ENCODE measurements at regions not wholly inside any gene's neighbourhood (a gene's known extent, or its start where the extent isn't known, plus 50 kb on each side); places are given as distances from the start of the nearest gene placed in this dataset.
A peak's percentile ranks its signal among the peaks of the same experiment; 100 is the strongest.
"Not testable (repeated sequence)": the region's sequence is repeated elsewhere in the genome, so short reads cannot be mapped to it uniquely, and the experiment has no call there.

GRCh38 chr20:53872561-53873229, 197.7 kb downstream of the BCAS1 start:
- DNase-seq (ENCODE audit: low read depth in 2 of 2), result no peak

GRCh38 chr20:53872081-53872541, 198.3 kb downstream of the BCAS1 start:
- no peak for DNase-seq (ENCODE audit: low read depth in 2 of 2)

DNA sequence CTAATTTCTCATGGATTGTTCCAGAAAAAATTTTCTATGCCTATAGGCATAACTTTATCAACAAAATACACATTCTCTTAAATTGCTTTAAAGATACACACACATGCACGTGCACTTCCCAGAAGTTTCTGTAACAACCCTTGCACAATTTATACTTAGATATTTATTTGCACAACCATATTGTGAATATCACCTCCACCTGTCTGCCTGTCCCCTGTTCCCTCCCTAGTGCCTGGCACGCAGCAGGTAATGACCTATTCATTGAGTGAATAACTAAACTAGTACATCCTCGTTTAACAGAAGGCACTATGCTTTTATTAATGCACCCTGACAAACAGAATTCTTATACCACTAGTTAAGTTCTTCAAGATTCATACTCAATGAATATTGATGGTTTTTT, 198.9 kb downstream of the BCAS1 start:
- DNase-seq (ENCODE audit: low read depth in 2 of 2), result no peak

DNA sequence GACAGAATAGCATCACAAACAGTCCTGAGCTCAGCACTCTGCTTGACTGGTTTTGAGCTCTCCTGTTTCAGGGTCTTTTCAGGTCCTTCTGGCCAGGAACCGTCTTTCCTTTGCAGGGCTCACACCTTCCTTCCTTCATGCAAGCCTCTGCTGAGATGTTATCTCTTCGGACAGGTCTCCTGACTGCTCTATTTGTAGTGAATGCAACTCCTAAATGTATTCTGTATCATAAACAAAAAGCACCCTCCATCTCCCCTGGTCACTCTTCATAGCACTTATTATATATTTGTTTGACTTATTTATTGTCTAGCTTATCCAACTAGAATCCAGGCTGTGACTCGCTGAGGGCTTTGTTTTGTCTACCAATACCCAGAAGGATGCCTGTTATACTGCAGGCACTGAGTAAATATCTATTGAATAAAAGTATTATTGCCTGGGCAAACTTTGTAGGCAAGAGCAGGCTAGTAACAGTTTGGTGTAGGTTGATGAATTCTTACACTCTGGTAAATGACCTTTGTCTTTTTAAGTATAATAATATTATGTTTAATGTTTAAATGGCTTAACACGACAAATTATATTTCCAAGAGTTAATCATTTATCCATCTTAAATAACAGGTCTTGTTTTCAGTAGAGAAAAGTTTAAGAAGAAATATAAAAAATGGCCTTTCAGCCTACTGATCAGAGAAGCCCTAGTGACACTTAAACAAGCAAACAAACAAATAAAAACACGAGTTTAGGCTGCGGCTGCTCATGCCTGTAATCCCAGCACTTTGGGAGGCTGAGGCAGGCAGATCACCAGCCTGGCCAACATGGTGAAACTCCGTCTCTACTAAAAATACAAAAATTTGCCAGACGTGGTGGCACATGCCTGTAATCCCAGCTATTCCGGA, 199.7 kb downstream of the BCAS1 start:
- no peak for DNase-seq (ENCODE audit: low read depth in 2 of 2)

DNA sequence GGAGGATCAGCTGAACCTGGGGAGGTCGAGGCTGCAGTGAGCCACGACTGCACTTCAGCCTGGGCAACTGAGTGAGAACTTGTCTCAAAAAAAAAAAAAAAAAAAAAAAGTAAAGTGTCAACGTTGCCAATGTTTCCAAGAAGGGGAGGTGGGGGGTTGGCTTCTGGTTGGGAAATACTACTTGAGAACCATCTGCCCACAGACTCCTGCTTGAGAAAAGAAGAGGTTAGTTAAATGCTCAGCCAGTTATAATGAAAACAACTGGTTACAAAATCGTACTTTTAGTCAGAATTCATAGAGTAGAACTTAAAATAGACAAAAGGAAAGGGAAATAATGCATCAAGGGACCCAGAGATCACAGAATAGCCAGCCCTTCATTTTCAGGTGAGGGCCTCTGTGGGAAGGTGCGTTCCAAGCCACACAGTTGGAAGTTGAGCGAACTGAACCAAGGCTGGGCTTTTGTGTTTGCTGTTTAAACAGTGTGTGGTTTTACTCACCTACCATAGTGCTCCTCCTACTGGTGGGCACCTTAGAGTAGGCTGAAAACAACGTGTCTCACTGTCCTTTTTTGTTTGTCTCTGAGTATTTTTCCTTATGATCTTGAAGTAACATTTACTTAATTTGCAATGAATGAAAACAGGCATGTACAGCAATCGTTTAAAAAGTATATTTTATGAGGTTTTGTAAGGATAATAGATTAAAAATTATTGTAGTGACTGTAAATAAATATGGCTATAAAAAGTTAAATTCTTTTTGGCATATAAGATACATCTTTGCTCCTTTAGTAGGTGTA, 200.7 kb downstream of the BCAS1 start:
- no peak for DNase-seq (ENCODE audit: low read depth in 2 of 2)

DNA sequence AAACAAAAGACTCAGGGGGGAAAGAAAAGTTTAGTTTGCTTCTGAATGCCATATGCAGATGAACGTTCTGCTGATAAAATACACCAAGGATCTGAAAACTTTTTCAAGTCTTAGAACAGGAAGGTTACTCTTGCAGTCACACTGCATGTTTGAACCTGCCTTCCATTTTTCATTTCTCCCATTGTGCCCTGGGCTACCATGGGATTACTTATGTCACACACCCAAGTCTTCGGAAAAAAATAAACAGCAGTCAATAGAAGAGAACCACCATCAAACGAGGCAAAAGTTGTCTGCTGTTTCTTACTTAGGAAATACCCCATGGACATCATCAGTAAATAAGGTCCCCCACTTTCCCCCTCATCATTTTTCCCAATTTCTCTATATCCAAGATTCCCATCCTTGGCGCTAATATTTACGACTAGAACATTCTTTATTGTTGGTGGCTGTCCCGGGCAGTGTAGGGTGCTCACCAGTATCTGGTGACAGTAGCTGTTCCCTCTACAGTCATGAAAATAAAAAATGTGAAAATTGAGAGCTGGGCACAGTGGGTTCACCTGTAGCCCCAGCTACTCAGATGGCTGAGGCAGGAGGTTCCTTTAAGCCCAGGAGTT, 202.5 kb downstream of the BCAS1 start:
- no peak for DNase-seq (ENCODE audit: low read depth in 2 of 2)

DNA sequence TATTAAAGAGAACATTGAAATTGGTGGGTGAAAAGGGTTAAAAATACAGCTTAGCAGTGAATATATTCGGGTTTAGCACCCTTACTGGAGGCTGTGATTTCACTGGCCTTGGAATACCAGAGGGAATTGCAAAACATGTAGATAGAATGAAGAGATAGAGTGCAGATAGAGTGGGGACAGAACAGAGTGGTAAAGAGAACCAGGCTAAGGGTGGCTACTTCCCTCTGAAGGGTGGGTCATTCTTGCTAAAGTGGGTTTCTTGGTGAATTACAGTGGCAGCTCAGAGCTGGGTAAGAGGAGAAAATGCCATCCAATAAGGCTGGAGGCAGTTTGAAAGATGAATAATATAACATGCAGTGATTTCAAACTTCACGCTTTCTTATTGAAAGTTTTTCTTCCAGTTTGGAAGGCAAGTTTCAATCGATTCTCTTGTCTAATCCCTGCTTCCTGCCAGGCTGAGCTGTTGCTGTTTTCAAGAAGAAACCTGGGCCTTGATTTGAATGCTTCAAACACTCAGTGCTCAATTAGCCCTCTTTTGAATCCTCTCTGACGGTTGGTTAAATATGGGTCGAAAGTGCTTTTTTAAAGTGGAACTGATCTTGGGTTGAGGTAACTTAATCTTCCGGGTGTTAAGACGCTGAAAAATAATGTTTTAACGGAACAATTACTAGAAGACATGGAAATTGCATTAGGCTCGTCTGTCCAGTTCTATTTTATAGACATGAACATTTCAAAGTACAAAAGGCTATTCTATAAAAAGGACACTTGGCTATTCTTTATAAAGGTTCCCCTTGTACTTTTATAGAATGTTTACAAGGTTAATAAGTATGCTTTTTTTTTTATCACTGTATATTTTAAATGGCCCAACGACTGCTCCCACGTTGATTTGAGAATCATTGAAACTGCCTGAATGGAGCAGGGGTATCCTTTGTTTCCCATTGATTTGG, 203.3 kb downstream of the BCAS1 start:
- DNase-seq (ENCODE audit: low read depth in 2 of 2), result no peak

DNA sequence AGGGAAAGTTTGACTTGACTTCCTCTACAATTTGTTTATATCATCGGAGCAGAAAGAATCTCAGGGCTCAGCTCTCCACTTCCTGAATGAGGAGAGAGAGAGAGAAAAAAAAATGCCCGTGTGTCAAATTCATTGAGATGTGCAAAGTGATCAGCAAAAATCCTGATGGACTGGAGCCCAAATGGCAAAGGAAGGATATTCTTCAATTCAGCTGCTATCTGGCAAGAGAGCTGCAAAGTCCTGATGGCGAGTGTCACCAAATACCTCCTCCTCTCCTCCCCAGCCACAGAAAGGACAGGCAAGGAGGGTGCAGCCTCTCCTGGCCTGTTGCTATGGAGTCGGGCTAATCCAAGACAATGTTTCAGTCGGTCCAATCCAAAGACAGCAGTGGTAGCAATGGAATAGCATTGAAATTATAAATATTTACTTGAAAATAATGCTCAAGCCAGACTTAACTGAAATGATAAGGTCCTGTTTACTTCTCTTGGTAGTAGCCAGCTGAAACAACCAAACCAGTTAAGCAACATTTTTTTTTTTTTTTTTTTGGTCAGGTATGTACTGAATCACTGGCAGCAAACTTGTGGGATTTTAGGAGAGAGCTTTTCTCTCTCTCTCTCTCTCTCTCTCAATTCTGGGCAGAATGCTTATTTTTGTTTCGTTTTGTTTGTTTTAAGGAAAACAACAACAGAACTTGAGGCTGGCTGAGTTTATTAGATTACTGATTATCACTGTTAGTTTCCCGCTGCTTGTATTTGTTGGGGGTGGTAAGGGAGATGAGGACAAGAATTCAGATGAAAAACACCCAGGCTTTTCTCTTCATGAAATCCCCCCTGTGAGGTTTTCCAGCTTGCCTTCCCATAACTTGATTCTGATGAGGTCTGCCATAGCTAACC, 204.2 kb downstream of the BCAS1 start:
- DNase-seq (ENCODE audit: low read depth in 2 of 2), result peak in 1 of 2 experiments; percentile 20

DNA sequence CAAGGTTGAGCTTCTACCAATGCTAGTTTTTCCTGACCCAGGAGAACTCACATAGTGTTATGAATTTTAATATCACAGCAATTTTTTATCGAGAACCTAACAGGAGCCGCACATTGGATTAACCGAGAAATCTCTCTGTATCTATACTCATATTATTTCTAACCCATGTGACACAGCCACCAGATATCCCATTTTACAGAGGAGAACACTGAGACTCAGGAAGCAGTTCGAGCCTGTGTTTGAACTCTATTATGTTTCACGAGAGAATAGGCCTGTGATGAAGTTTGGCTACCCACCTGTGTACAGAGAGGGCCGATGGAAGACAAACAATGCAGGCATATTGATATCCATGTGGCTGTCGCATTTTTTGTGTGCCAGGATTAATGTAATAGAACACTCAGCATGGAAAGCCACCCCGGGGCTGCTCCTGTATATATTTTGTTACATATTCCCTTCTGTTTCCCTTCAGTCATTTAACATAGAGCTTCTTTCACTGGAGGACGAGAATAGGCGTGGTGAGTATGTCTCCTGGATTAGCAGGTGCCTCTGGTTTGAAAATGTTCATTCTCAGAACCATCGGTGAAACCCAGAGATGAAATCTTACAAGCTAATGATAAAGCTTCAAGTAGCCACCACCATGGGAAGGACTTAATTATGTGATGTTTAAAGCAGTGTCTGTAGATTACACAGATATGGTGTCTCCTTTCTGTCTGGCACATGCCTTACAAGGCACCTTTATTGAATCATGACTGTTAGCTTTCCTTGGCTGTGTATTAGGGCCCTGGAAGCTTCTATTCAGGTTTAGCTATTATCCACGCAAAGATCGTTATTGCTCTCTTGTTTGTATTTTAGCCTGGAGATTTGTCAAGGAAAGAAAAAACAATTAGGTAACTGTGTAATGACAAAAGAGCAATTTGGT, 205.4 kb downstream of the BCAS1 start:
- not testable (repeated sequence) for DNase-seq (ENCODE audit: low read depth in 2 of 2)

- DNase-seq (ENCODE audit: low read depth in 2 of 2), result not testable (repeated sequence)
Measured at GRCh38 chr20:53863923-53864641, 206.3 kb downstream of the BCAS1 start.

DNA sequence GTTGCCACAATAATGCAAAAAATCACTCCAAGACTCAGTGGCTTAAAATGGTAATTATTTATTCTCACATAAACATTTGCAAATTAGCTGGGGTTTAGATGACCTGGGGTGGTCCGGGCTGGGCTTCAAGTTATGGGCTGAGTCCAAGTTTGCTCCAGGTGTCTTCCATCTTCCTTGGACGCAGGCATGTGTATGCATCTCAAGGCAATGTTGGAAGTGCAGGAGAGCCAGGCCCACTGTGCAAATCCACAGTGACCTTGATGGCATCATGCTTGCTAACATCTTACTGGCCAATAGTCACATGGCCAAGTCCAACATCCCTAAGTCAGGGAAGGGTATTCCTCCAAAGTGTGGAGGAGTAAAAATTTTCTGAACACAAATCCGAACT, 206.9 kb downstream of the BCAS1 start:
- DNase-seq (ENCODE audit: low read depth in 2 of 2), result not testable (repeated sequence)

- not testable (repeated sequence) for DNase-seq (ENCODE audit: low read depth in 2 of 2)
Measured at GRCh38 chr20:53863039-53863438, 207.4 kb downstream of the BCAS1 start.

GRCh38 chr20:53862490-53862889, 207.9 kb downstream of the BCAS1 start:
- not testable (repeated sequence) for DNase-seq (ENCODE audit: low read depth in 2 of 2)

- DNase-seq (ENCODE audit: low read depth in 2 of 2), result not testable (repeated sequence)
Measured at GRCh38 chr20:53862136-53862397, 208.3 kb downstream of the BCAS1 start.

- no peak for DNase-seq (ENCODE audit: low read depth in 2 of 2)
Measured at GRCh38 chr20:53859684-53860083, 210.7 kb downstream of the BCAS1 start.

GRCh38 chr20:53859009-53859408, 211.4 kb downstream of the BCAS1 start:
- DNase-seq (ENCODE audit: low read depth in 2 of 2), result not testable (repeated sequence)

GRCh38 chr20:53858516-53858915, 211.9 kb downstream of the BCAS1 start:
- not testable (repeated sequence) for DNase-seq (ENCODE audit: low read depth in 2 of 2)

DNA sequence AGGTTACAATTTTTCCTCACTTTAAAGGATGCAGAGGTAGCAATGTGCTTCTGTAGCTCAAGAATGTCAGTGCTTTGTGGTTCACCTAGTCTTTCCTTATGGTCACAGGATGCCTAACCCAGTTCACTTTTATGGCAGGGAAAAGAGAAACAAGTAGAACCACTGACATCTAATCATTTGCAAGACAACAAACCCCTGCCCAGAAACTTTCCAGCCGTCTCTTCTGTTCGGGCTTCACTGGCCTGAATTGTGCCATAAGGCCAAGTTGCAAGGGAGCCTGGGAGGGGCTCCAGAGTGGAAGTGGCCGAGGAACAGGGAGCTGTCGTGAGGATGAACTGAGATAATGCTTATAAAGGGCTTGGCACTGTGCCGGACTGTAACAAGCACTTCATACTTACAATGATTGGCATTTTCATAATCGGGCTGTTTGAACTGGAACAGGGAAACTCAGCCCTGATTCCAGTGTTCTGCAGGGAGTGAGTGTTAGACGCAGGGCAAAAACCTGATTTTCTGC, 212.6 kb downstream of the BCAS1 start:
- DNase-seq (ENCODE audit: low read depth in 2 of 2), result no peak

Measured in fibroblast of skin of left quadriceps (primary cell).